22Rv1 (cell line): ENCODE measurements at regions not wholly inside any gene's neighbourhood (a gene's known extent, or its start where the extent isn't known, plus 50 kb on each side); places are given as distances from the start of the nearest gene placed in this dataset.

ENCODE experiments used
- ZFX ChIP-seq: fragments of 450-650 bp; IDR thresholded peaks from 2 replicates; pipeline ENCODE4 v1.6.1; 2017; ENCODE audit warnings: antibody characterized with exemption, borderline replicate concordance
- TF ChIP-seq, protein P1 (sequence below): fragments of 450-650 bp; IDR thresholded peaks from 2 replicates; pipeline ENCODE4 v1.5.1; 2017; ENCODE audit warnings: mild to moderate bottlenecking

DNA sequence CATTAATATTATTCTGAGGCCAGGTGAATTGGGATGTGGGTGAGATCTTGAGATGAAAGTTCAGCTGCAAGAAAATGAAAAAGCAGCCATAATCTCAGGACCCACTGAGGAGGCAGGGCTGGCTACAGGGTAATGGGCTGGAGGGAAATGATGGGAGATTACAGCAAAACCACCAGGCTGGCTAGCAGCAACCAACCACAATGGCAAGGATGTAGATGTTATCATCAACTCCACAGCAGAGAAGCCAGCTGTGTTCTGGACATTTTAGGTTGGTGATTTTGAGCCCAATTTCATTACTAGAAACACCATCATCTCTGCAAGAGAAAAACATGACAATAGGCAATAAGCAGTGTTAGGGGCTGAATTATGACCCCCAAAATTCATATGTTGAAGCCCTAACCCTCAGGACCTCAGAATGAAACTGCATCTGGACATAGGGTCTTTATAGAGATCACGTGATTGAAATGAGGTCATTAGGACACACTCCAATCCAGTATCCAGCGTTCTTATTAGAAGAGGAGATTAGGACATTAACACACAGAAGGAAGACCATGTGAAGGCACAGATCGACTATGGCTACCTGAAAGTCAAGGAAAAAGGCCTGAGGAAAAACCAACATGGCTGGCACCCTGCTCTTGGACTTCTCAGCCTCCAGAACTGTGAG, 139.8 kb upstream of the KIT start:
- TF ChIP-seq, protein P1, sequence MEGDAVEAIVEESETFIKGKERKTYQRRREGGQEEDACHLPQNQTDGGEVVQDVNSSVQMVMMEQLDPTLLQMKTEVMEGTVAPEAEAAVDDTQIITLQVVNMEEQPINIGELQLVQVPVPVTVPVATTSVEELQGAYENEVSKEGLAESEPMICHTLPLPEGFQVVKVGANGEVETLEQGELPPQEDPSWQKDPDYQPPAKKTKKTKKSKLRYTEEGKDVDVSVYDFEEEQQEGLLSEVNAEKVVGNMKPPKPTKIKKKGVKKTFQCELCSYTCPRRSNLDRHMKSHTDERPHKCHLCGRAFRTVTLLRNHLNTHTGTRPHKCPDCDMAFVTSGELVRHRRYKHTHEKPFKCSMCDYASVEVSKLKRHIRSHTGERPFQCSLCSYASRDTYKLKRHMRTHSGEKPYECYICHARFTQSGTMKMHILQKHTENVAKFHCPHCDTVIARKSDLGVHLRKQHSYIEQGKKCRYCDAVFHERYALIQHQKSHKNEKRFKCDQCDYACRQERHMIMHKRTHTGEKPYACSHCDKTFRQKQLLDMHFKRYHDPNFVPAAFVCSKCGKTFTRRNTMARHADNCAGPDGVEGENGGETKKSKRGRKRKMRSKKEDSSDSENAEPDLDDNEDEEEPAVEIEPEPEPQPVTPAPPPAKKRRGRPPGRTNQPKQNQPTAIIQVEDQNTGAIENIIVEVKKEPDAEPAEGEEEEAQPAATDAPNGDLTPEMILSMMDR = no peak
- TF ChIP-seq ZFX = no peak
